ENCODE measurements at regions not wholly inside any gene's neighbourhood (a gene's known extent, or its start where the extent isn't known, plus 50 kb on each side); places are given as distances from the start of the nearest gene placed in this dataset.

DNA sequence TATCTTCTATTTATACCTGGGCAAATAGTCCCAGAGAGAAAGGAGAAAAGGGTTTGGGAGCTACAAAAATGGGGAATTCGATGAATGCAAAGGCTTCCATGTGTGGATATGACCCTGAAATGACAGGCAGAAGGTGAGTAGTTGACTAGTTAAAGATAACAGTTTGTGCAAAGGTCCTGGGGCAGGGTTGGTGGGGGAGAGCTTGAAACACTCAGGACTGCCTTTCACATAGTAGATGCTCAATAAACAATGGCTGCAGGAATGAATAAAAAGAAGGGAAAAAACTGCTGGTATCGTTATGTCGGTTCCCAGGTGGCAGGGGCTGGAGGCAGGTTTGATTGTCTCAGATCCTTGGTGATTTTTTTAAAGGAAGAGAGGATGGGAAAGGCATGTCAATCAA is 445.5 kb downstream of the HAPSTR1 start:
- no peak for DNase-seq

DNA sequence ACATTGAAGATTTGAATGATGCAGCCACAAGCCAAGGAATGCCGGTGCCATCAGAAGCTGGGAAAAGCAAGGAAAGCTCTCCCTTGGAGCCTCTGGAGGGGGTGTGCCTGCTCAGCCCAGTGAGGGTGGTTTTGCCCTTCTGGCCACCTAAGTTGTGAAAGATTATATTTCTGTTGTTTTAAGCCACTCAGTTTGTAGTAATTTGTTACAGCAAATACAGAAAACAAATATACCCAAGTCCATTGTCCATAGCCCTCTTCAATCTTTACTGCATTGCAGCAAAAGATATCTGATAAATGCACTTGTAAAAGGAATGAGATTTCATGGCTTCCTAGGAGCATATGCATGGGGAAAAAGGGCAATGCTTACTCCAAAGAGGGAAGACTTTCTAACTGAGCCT is 447.9 kb downstream of the HAPSTR1 start:
- no peak for DNase-seq

DNA sequence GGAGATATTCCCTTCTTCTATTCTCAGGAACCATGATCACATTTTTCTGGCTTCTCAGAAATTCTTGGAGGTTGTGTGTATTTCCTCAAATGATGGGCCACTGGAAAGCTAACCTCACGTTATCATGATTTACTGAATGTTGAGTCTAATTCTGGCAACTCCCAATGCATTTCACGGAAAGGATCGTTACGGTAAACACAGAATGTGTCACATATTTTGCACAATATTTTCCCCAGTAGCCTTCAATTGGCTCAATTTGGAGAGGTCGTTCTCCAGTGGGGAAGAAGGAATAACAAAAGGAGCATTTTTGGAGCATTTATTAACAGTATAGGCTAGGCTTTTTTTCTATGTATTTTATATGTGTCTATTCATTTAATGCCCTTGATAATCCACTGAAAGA is 450.3 kb downstream of the HAPSTR1 start:
- no peak for DNase-seq

DNA sequence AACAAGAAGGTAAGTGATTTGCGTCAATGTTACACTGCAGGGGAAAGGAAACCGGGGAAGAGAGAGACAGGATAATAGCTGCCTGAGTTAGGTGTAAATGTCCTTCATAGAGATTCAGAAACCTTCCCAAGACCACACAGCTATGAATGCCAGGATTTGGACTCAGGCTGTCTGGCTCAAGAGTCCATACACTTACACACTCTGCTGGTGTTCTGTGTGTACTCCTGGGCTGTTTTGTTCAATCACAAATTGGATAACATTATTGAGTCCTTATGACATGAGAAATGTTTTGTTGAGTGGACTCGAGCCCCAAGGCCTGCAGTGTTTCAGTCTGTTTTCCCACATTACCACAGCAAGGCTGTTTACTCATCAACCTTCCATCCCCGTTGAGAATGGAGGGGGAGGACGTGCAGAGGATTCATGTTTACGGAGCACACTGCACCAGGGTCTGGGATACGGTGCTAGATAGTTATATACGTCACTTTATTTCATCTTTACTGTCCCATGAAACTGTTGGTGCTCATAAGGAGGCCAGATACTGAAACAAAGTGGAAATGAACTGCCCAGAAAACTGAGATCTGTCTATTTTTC is 450.8 kb downstream of the HAPSTR1 start:
- DNase-seq = no peak

DNA sequence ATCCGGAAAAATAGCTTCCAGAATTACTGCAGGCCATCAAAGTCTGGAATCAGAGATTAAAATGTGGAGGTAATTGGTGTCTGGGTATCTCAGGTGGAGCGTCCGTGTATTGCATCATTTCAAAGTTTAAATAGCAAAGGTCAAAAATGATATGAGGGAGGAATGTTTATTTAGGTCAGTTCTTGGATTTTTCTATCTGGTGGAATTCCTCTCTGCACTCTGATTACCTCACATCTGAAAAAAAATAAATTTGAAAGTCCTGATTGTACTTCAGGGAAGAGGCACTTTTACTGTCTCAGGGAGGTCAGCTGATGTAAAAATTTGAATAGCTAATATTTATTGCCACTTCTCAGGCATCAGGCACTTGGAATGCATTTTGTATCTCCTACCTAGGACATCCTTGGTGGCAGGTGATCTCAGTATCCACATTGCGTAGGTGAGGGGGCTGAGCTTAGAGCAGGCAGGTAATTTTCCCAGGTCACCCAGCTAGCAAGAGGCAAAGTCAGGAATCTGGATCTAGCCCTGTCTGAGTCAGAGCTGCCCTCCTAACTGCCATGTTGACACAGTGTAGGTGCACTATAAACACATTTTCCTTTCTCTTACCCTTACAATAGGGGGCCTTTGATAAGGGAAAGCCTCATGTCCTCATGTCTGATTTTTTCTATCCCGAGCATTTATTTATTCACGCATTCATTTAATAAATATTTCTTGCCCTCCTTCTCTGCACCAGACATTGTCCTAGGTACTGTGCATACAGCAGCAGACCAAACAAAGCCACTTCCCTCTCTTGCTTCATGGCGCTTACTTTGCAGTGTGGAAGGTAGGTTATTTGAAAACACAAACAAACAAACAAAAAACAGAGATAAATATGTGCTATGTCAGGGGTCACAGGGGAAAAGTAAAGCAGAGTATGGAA is 454.3 kb downstream of the HAPSTR1 start:
- no peak for DNase-seq

DNA sequence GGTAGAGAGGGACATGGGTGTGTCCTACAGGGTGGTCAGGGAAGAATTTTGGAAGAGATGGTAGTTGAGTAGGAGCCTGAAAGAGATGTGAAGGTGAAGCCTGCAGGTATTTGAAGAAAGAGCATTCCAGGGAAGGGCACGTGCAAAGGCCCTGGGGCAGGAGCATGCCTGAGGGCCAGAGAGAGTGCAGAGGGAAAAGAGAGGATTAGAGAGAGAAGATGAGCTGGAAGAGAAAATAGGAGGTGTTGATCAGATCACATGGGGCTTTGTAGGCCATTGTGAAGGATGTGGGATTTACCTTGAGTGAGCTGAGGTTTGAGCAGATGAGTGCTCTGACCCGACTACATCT is 455.0 kb downstream of the HAPSTR1 start:
- DNase-seq = no peak

DNA sequence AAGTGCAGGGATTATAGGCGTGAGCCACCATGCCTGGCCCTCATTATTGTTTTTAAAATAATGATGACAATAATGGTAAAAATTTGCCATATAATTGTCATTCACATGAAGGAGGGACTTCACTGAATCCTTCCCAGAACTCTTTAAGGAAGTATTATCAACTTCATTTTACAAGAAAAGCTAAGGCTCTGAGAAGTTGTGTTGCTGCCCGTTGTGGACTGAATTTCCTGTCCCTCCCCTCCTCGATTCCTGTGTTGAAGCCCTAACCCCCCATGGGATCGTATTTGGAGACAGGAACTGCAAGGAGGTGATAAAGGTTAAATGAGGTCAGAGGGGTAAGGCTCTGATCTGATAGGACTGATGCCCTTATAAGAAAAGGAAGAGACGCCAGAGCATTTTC is 458.0 kb downstream of the HAPSTR1 start:
- DNase-seq = no peak

DNA sequence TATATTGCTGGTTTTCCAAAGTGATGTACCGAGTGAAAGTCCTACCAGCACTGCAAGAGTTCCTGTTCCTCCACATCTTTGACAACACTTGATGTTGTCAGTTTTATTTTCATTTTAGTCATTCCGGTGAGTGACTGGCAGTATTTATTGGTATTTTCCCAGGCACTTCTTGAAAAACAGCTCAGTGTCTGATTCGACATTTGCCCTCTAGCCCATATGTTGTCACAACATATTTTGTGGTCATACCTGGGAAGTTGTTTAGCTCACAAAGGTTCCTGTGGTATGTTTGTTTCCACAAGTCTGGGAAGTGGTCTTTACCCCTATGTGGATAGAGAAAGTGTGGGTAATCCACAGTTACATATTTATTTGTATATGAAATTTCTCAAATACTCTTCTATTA is 463.6 kb downstream of the HAPSTR1 start:
- no peak for DNase-seq

DNA sequence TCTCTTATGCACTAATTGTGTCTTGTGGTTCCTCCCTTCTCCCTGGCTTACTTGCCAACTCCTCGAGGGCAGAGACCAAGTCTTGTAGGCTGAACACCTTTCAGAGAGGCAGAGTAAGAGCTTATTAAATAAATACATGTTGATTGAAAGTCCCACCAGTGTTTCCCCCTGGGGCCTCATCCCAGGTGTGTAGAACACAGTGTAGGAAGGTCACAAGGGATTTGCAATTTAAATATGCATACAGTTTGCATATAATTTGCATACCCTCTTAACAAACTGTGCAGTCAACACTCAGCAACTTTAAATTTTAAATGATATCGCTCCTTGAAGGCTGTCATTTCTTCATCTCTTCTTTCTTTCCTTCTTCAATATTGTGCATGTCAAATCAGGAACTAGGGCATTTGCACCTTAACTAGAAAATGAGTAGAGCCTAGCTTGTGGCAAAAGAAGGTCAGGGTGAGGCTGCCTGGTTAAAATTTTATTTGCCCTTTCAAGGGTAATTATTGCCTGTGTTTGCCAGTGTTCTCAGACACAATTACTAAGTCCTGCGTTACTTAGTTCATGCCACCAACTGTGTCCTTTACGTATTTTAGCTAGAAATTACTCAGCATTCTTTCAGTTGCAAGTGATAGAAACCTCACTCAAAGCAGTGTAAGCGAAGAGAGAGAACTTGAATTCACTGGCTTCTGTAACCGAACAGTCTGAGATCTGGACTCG is 465.7 kb downstream of the HAPSTR1 start:
- DNase-seq = no peak

DNA sequence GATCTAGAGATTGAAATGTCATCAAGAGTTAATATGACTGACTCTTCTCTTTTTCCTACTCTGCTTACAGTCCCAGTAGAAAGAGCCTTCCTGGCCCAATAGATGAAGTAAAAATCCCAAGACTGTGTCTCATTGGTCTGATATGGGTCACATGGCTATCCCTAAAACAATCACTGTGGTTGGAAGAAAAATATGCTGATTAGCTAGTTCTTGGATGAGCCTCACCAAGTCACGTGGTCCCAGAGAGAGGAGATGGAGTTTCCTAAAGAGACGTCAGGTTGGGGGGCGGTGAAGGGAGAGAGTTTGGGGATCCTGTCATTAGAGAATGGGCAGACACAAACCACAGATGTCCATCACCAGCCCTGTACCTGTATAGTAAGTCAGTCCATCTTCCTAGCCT is 466.3 kb downstream of the HAPSTR1 start:
- no peak for DNase-seq

DNA sequence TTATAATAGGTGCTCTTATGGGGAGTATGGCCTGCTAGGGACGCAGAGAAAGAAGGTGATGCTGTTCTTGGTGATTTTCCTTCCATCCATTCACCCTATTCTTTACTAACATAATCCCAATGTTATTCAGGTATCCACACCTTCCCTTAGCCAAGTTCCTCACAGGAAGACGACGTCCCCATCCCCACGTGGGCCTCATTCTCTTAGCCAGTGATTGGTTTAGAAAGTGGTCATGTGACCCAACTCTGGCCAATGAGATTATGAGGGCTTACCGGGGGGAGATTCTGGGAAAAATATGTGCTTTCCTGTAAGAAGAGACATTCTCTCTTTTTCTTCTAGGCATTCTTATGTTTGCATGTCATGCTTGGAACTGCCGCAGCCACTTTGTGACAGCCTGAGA is 474.7 kb downstream of the HAPSTR1 start:
- DNase-seq = no peak

DNA sequence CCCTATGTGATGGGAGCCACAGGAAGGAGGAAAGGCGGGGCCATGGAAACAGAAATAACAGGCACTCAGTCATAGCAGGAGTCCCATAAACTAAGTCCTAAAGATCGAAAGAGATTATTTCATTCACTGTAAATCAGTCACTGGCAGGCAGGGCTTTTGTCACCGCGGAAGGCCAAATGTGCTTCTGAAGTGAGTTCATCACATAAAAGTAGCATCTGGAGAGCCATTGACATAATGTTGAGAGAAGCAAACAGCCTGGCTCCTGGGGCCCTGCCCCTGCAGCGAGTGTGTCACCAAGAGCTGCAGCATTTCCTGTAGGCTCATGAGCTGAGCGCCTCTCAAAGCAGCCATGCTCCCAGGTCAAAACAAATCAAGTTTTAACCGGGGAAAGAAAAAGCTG is 476.2 kb downstream of the HAPSTR1 start:
- DNase-seq = no peak

DNA sequence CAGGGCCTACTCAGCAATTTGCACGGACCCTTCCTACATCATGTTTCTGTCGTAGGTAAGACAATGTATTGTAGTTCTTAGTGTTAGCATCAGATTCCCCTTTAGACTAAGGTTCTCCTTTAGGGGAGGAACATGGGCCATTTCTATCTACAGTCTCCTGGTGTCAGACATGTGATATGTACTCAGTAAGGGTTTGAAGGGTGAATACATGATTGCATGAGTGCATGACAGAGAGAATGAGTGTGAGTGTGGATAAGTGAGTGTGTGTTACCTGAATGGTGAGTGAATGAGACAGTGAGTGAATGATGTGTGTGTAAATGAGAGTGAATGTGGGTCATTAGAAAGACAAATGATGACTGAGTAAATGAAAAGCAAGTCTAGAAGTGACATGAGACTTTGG is 476.8 kb downstream of the HAPSTR1 start:
- no peak for DNase-seq

DNA sequence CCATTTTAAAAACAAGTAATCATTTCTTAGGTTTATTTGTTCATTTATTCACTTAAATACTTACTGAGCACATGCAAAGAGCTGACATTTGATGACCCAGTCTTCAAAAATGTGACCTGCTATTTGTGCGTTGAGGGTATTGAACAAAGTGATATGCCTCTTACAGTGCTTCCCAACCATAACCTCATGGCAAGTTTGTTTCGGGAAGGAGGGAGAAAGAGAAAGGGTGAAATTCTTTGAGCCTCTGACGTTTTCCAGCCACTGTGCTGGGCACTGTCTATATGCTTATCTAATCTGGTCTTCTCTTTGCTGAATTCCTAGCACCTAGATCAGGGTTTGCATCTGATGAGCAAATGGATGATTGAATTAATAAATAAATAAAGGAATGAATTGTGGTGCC is 479.1 kb downstream of the HAPSTR1 start:
- DNase-seq = no peak

DNA sequence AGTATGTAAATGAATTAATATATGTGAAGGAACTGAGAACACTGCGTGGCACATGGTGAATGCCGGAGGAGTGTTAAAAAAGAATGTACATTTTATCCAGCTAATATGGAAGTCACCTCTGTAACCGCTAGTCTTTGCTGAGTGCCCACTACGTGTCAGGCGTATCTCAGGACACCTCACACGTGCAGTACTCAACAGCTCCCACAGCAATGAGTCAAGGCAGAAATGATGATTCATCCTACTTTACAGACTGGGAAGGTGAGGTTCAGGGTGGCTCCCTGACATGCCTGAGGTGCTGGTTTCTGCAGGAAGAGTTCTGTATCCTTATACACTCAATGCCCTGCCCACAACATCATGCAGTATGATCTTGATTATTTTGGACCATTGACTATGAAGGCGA is 487.0 kb downstream of the HAPSTR1 start:
- DNase-seq = no peak

DNA sequence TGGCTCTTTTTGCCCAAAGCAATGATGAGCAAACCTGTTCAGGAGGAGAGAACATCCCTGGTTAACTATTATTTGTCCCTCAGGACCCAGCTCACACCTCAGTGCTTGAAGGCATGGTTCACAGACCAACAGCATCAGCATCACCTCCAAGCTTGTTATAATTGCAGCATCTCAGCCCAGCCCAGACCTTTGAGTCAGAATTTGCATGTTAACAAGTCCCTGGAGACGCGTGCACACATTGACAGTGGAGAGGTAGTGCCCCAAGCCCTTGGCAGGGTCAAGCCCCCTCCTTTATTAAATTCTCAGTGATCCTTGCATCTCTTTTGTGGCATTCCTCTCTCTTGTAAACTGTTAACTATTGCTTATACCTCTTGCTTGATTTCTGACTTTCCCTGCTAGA is 488.6 kb downstream of the HAPSTR1 start:
- DNase-seq = no peak

DNA sequence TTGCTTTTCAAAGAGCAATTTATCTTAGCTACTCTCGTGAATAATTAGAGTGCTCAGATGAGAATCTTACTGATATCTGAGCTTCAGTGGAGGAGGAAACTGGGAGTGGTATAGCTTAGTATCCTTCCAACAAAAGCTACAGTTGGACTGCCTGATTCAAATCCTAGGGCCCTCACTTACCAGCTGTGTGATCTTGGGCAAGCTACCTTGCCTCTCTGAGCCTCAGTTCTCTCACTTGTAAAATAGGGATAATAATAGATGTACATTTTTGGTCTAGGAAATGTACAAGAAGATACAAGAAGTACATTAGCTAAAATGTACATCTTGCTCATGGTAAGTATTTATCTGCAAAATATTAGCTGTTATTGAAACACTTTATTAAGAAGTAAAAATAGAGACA is 502.0 kb downstream of the HAPSTR1 start:
- no peak for DNase-seq

DNA sequence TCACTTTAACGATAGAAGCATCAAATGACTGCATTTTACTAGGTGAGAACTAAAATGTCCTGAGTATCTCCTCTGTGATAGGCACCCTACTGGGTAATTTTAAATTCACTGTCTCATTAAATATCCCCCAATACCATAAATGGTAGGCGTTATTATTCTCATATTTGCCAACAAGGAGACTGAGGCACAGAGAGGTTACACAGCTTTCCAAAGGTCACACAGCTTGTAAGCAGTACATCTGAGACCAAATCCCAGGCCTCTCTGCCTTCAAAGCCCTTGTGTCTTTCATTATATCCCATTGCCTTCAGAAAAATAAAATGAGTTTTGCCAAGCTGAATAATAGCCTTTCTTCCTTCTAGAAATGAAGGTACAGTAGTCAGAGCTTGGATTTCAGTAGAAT is 502.6 kb downstream of the HAPSTR1 start:
- no peak for DNase-seq

DNA sequence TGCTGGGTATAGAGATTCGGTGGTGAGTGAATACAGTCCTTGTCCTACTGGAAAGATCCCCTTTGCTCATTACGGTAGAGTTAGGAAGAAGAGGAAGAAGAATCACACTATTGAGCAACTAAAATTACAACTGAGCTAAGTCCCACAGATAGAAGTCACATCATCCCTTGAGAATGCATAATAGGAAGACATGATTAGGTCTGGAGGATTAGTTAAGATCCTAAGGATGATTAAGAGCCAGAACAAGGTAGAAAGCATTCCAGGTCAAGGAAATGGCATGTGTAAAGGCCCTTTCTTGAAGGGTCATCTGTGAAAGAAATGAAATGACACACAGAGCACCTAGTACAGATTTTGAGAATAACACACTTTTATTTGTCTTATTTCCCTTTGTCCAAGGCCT is 503.5 kb downstream of the HAPSTR1 start:
- DNase-seq = no peak

DNA sequence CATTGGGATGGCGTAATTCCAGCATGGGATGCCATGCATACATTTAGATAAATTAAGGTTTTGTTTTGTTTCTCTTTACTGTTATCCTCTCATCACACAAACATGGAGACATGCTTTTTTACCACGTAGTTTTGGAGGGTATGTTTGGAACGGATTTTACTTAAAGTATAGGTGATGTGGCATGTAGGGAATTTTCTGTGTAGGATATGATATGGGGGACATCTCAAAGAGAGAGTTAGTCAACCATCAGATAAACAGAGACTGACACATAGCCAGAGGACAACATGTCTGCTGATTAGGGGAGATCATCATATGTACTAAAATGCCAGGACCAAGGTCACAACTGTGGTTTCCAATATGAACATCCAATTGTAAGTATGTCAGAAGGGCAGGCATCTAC is 503.9 kb downstream of the HAPSTR1 start:
- DNase-seq = no peak

DNA sequence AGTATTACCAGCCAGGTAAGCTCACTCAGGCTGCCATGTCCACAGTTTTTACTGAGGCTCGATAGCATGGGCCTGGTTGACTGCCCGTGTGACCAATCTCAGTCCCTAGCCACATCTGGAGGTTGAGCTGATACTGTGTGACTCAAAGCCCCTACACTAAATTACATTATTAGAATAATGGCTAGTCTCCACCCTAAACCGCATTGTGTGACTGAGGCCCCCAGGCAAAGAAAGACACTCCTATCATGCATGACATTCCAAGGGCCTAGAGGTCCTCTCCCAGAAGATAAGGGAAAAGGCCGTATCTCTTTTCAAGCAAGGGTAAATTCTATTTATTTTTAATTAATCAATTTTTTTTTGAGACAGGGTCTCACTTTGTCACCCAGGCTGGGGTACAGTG is 505.3 kb downstream of the HAPSTR1 start:
- DNase-seq = no peak

DNA sequence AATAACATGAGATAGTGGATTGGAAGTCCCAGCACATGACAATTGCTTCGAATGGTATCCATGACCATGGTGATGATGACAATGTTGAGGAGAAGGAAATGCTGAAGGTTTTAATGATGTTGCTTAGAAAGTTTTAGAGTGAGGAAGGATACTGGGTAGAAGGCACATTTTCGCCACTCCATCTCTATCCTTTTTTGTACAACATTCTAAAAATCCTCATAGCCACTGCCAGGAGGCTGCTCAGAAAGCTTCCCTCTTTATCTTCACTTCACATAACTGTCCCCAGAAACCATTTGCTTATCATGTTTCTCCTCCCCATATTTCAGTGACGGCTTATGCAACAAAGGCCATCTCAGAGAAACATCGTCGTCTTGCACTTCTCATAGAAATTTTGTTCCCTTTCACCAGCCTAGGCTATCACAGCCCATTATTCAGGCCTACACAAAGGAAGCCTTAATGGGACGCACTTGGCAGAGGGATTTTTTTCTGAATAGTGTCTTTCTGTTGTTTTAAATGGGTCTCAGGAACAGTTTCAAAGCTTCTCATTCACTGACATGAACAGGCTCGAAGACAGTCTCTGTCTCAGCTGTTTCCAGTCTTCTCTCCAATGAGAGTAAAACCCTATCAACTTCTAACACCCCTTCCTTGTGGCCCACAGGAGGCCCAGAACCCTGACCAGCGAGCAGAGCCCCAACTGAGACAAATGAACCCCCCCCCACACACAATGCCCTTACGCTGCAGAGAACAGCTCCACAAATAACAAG is 506.7 kb downstream of the HAPSTR1 start:
- DNase-seq = no peak

DNA sequence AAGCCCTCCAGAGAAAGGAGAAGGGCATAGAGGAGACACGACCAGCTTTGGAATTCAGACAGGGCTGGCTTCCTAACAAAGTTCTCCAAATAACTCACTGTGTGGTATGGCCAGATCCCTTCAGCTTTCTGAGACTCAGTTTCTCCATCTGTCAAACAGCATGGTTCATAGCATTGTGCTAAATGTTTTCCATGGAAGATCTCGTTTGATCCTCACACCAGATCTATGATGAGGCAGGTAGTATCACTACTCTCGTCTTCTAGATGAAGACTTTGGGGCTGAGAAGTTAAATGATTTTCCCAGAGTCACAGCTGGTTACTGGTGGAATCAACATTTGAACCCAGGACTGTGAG is 507.3 kb downstream of the HAPSTR1 start:
- DNase-seq = no peak

Measured in NCI-H2107 (cell line).